ENCODE measurements at regions not wholly inside any gene's neighbourhood (a gene's known extent, or its start where the extent isn't known, plus 50 kb on each side); places are given as distances from the start of the nearest gene placed in this dataset.

- no peak for DNase-seq
Measured at GRCh38 chr15:93138681-93139250, 49.8 kb upstream of the RGMA start.
